DMS53 treated with DMSO at 0.1 percent for 48 hours (cell line): ENCODE measurements at regions not wholly inside any gene's neighbourhood (a gene's known extent, or its start where the extent isn't known, plus 50 kb on each side); places are given as distances from the start of the nearest gene placed in this dataset.
"Not testable (repeated sequence)": the region's sequence is repeated elsewhere in the genome, so short reads cannot be mapped to it uniquely, and the experiment has no call there.

ENCODE experiments used
- DNase-seq: peaks from one replicate; lab custom pipeline; 2025; ENCODE audit not compliant: unreplicated experiment; lab: John Stamatoyannopoulos, UW

GRCh38 chr5:63228154-63228553 is 649.5 kb downstream of the LRRC70 start:
- DNase-seq: no peak

- DNase-seq: no peak
These were observed 641.6 kb downstream of the LRRC70 start for GRCh38 chr5:63220244-63220643.

GRCh38 chr5:63217422-63217821 is 638.8 kb downstream of the LRRC70 start:
- DNase-seq: no peak

- no peak for DNase-seq
These were observed 634.6 kb downstream of the LRRC70 start for GRCh38 chr5:63213256-63213655.

GRCh38 chr5:63211448-63212132 is 633.0 kb downstream of the LRRC70 start:
- no peak for DNase-seq

GRCh38 chr5:63205976-63206375 is 627.4 kb downstream of the LRRC70 start:
- no peak for DNase-seq

GRCh38 chr5:63201738-63202137 is 623.1 kb downstream of the LRRC70 start:
- no peak for DNase-seq

- no peak for DNase-seq
These were observed 615.5 kb downstream of the LRRC70 start for GRCh38 chr5:63194126-63194525.

- not testable (repeated sequence) for DNase-seq
These were observed 601.6 kb downstream of the LRRC70 start for GRCh38 chr5:63180190-63180589.

GRCh38 chr5:63175850-63176249 is 597.2 kb downstream of the LRRC70 start:
- no peak for DNase-seq

- no peak for DNase-seq
These were observed 591.9 kb downstream of the LRRC70 start for GRCh38 chr5:63170486-63170885.

GRCh38 chr5:63164838-63165535 is 586.4 kb downstream of the LRRC70 start:
- DNase-seq: no peak

GRCh38 chr5:63164339-63164738 is 585.7 kb downstream of the LRRC70 start:
- no peak for DNase-seq

- DNase-seq: no peak
These were observed 576.7 kb downstream of the LRRC70 start for GRCh38 chr5:63155310-63155631.

- no peak for DNase-seq
These were observed 576.1 kb downstream of the LRRC70 start for GRCh38 chr5:63154476-63155309.

- DNase-seq: no peak
These were observed 574.3 kb downstream of the LRRC70 start for GRCh38 chr5:63152871-63153270.

- no peak for DNase-seq
These were observed 566.5 kb downstream of the LRRC70 start for GRCh38 chr5:63145167-63145566.

GRCh38 chr5:63141591-63141990 is 563.0 kb downstream of the LRRC70 start:
- DNase-seq: no peak

- DNase-seq: no peak
These were observed 556.7 kb downstream of the LRRC70 start for GRCh38 chr5:63135291-63135690.

GRCh38 chr5:63131626-63132285 is 553.1 kb downstream of the LRRC70 start:
- DNase-seq: no peak

GRCh38 chr5:63128761-63129160 is 550.1 kb downstream of the LRRC70 start:
- no peak for DNase-seq
